Trophoblast cell (in vitro differentiated cells and primary cell): ENCODE measurements at regions not wholly inside any gene's neighbourhood (a gene's known extent, or its start where the extent isn't known, plus 50 kb on each side); places are given as distances from the start of the nearest gene placed in this dataset.

Experiments
- DNase-seq, 2 donors: peaks; one replicate each; pipeline ENCODE4 v3.0.0-alpha.2; 2016
- H2AFZ ChIP-seq: 2 replicates; pipeline ENCODE4 v1.6.1; 2013; ENCODE audit warnings: low read length, moderate library complexity, mild to moderate bottlenecking; ENCODE audit not compliant: insufficient read depth, poor library complexity
- H2AK5ac ChIP-seq: 2 replicates; pipeline ENCODE4 v1.6.1; 2013; ENCODE audit warnings: mild to moderate bottlenecking, low read length
- H2BK120ac ChIP-seq: 2 replicates; pipeline ENCODE4 v1.6.1; 2013; ENCODE audit warnings: low read length, mild to moderate bottlenecking, moderate library complexity; ENCODE audit not compliant: insufficient read depth, poor library complexity
- H2BK12ac ChIP-seq: 2 replicates; pipeline ENCODE4 v1.6.1; 2013; ENCODE audit warnings: mild to moderate bottlenecking, low read length, moderate library complexity
- H2BK5ac ChIP-seq: 2 replicates; pipeline ENCODE4 v1.6.1; 2013; ENCODE audit warnings: low read length, low read depth, moderate library complexity, mild to moderate bottlenecking; ENCODE audit not compliant: poor library complexity
- H3K14ac ChIP-seq: 2 replicates; pipeline ENCODE4 v1.6.1; 2013; ENCODE audit warnings: mild to moderate bottlenecking, low read length
- H3K18ac ChIP-seq: 2 replicates; pipeline ENCODE4 v1.6.1; 2013; ENCODE audit warnings: mild to moderate bottlenecking, low read length
- H3K23ac ChIP-seq: 2 replicates; pipeline ENCODE4 v1.6.1; 2013; ENCODE audit warnings: low read length
- H3K27ac ChIP-seq: 2 replicates; pipeline ENCODE4 v1.5.1; 2013; ENCODE audit warnings: low read depth, mild to moderate bottlenecking, inconsistent platforms, low read length, moderate library complexity
- H3K27me3 ChIP-seq: 2 replicates; pipeline ENCODE4 v1.6.1; 2013; ENCODE audit warnings: inconsistent platforms, mild to moderate bottlenecking, low read length, moderate library complexity; ENCODE audit not compliant: insufficient read depth
- H3K36me3 ChIP-seq, 2 experiments: 1 replicate in 1 of 2; 2 replicates in 1 of 2; pipeline ENCODE4 v1.6.1; 2013; ENCODE audit warnings: low read length in 2 of 2, mild to moderate bottlenecking in 2 of 2, moderate library complexity in 1 of 2; ENCODE audit not compliant: insufficient read depth in 2 of 2, control insufficient read depth in 1 of 2
- H3K4ac ChIP-seq: 2 replicates; pipeline ENCODE4 v1.6.1; 2013; ENCODE audit warnings: low read depth, mild to moderate bottlenecking, low read length, moderate library complexity
- H3K4me1 ChIP-seq, 2 experiments: 1 replicate in 1 of 2; 2 replicates in 1 of 2; pipeline ENCODE4 v1.6.1; 2013; ENCODE audit warnings: low read length in 2 of 2, mild to moderate bottlenecking in 2 of 2, moderate library complexity in 1 of 2; ENCODE audit not compliant: insufficient read depth in 2 of 2, control insufficient read depth in 1 of 2
- H3K4me2 ChIP-seq: 2 replicates; pipeline ENCODE4 v1.6.1; 2013; ENCODE audit warnings: inconsistent platforms, mild to moderate bottlenecking, low read length, moderate library complexity
- H3K4me3 ChIP-seq: 2 replicates; pipeline ENCODE4 v1.5.1; 2013; ENCODE audit warnings: mild to moderate bottlenecking, low read depth, low read length, inconsistent platforms
- H3K79me1 ChIP-seq: one replicate; pipeline ENCODE4 v1.6.1; 2013; ENCODE audit warnings: low read length
- H3K79me2 ChIP-seq: 2 replicates; pipeline ENCODE4 v1.6.1; 2013; ENCODE audit warnings: low read length, mild to moderate bottlenecking; ENCODE audit not compliant: control insufficient read depth, insufficient read depth, poor library complexity
- H3K9ac ChIP-seq: 2 replicates; pipeline ENCODE4 v1.6.1; 2013; ENCODE audit warnings: mild to moderate bottlenecking, low read length
- H3K9me3 ChIP-seq: 2 replicates; pipeline ENCODE4 v1.6.1; 2013; ENCODE audit warnings: low read depth, mild to moderate bottlenecking, control low read depth, inconsistent platforms, low read length; ENCODE audit not compliant: insufficient read depth
- H4K12ac ChIP-seq: 2 replicates; pipeline ENCODE4 v1.6.1; 2013; ENCODE audit warnings: low read depth, mild to moderate bottlenecking, low read length, moderate library complexity
- H4K8ac ChIP-seq: 2 replicates; pipeline ENCODE4 v1.6.1; 2013; ENCODE audit warnings: low read depth, mild to moderate bottlenecking, low read length, moderate library complexity
- H4K91ac ChIP-seq: one replicate; pipeline ENCODE4 v1.6.1; 2013; ENCODE audit warnings: low read depth, mild to moderate bottlenecking, low read length, moderate library complexity
- WGBS: extraction: QIAGEN DNeasy Blood & Tissue Kit; methylation state at CpG from one replicate; pipeline ENCODE4 v1.1.7; 2013; ENCODE audit warnings: missing lambda C conversion rate; ENCODE audit not compliant: insufficient read length, insufficient coverage; ENCODE audit errors: extremely low coverage; 5-methylcytosine and 5-hydroxymethylcytosine counted together

GRCh38 chr5:135655468-135655815 lies 76.7 kb upstream of the CXCL14 start:
- Histone ChIP-seq H2BK120ac (no peak overlapping the region), H3K27ac (no peak overlapping the region), H3K9me3 (peaks cover 3% of the 10 kb centered on the region), H4K12ac (no peak overlapping the region), H3K18ac (no peak overlapping the region), H3K9ac (no peak overlapping the region), H2BK5ac (no peak overlapping the region), H3K4ac (no peak overlapping the region), H2AFZ (no peak overlapping the region), H3K27me3 (no peaks in the 10 kb centered on the region), H2AK5ac (no peak overlapping the region), H4K8ac (no peak overlapping the region), H3K4me2 (no peak overlapping the region), H3K23ac (no peak overlapping the region), H3K36me3 (no peaks in the 10 kb centered on the region), H4K91ac (no peak overlapping the region), H3K4me1 (no peaks in the 10 kb centered on the region), H3K79me2 (no peaks in the 10 kb centered on the region), H2BK12ac (no peak overlapping the region), H3K14ac (no peak overlapping the region), H3K79me1 (no peaks in the 10 kb centered on the region), H3K4me3 (no peak overlapping the region)
- whole genome bisulfite sequencing = no CpG with 5 or more reads among the region's 4 CpGs
- DNase-seq = no peak

- no peak overlapping the region for H4K12ac ChIP-seq
- H3K36me3 ChIP-seq = no peaks in the 10 kb centered on the region
- H3K9me3 ChIP-seq = peaks cover 3% of the 10 kb centered on the region
- H3K4me3 ChIP-seq = no peak overlapping the region
- H3K4me1 ChIP-seq = no peaks in the 10 kb centered on the region
- no peak overlapping the region for H3K4ac ChIP-seq
- DNase-seq = no peak
- H3K27ac ChIP-seq = no peak overlapping the region
- no peaks in the 10 kb centered on the region for H3K27me3 ChIP-seq
- WGBS = no CpG with 5 or more reads among the region's 12 CpGs
- no peak overlapping the region for H2BK120ac ChIP-seq
- H2BK12ac ChIP-seq = no peak overlapping the region
- no peak overlapping the region for H2BK5ac ChIP-seq
- H2AFZ ChIP-seq = no peak overlapping the region
- no peak overlapping the region for H4K8ac ChIP-seq
- H2AK5ac ChIP-seq = no peak overlapping the region
- H3K9ac ChIP-seq = no peak overlapping the region
- H3K4me2 ChIP-seq = no peak overlapping the region
- H3K18ac ChIP-seq = no peak overlapping the region
- H3K23ac ChIP-seq = no peak overlapping the region
- H4K91ac ChIP-seq = no peak overlapping the region
- H3K14ac ChIP-seq = no peak overlapping the region
- H3K79me2 ChIP-seq = no peaks in the 10 kb centered on the region
- H3K79me1 ChIP-seq = no peaks in the 10 kb centered on the region
Measured at GRCh38 chr5:135654761-135655467, 76.1 kb upstream of the CXCL14 start.

GRCh38 chr5:135651156-135651555 lies 72.4 kb upstream of the CXCL14 start:
- no peak overlapping the region for H2BK120ac ChIP-seq
- no peaks in the 10 kb centered on the region for H3K79me2 ChIP-seq
- no peaks in the 10 kb centered on the region for H3K9me3 ChIP-seq
- H2AK5ac ChIP-seq = no peak overlapping the region
- H3K14ac ChIP-seq = no peak overlapping the region
- H4K91ac ChIP-seq = no peak overlapping the region
- H3K4me2 ChIP-seq = no peak overlapping the region
- no peaks in the 10 kb centered on the region for H3K4me1 ChIP-seq
- H3K79me1 ChIP-seq = no peaks in the 10 kb centered on the region
- H3K18ac ChIP-seq = no peak overlapping the region
- H2AFZ ChIP-seq = no peak overlapping the region
- H3K27ac ChIP-seq = no peak overlapping the region
- H3K4ac ChIP-seq = no peak overlapping the region
- no peak overlapping the region for H2BK12ac ChIP-seq
- no peaks in the 10 kb centered on the region for H3K27me3 ChIP-seq
- peak; percentile 64 to 78 for DNase-seq
- no peak overlapping the region for H4K8ac ChIP-seq
- H3K4me3 ChIP-seq = no peak overlapping the region
- no peak overlapping the region for H3K23ac ChIP-seq
- H2BK5ac ChIP-seq = no peak overlapping the region
- no peaks in the 10 kb centered on the region for H3K36me3 ChIP-seq
- no peak overlapping the region for H3K9ac ChIP-seq
- no peak overlapping the region for H4K12ac ChIP-seq

- Histone ChIP-seq H2BK5ac (no peak overlapping the region), H3K79me1 (no peaks in the 10 kb centered on the region), H2AFZ (no peak overlapping the region), H3K18ac (no peak overlapping the region), H3K23ac (no peak overlapping the region), H2AK5ac (no peak overlapping the region), H3K27me3 (no peaks in the 10 kb centered on the region), H2BK12ac (no peak overlapping the region), H3K9me3 (peaks cover 1% of the 10 kb centered on the region), H4K8ac (no peak overlapping the region), H4K12ac (no peak overlapping the region), H3K79me2 (no peaks in the 10 kb centered on the region), H3K4me1 (no peaks in the 10 kb centered on the region), H3K4me3 (no peak overlapping the region), H3K9ac (no peak overlapping the region), H3K4ac (no peak overlapping the region), H4K91ac (no peak overlapping the region), H3K4me2 (no peak overlapping the region), H2BK120ac (no peak overlapping the region), H3K14ac (no peak overlapping the region), H3K36me3 (no peaks in the 10 kb centered on the region), H3K27ac (no peak overlapping the region)
- DNase-seq = no peak
- no CpG with 5 or more reads among the region's 2 CpGs for WGBS
Measured at GRCh38 chr5:135650081-135650480, 71.3 kb upstream of the CXCL14 start.
